Upper lobe of left lung (tissue), 4 donors: ENCODE measurements at regions not wholly inside any gene's neighbourhood (a gene's known extent, or its start where the extent isn't known, plus 50 kb on each side); places are given as distances from the start of the nearest gene placed in this dataset.

Experiments used
- POLR2A ChIP-seq, 4 donors: fragments of 450-650 bp; IDR thresholded peaks; one replicate each; pipeline ENCODE4 v1.5.1; 2016 to 2017; ENCODE audit warnings: antibody characterized with exemption in 4 of 4, mild to moderate bottlenecking in 2 of 4
- POLR2AphosphoS5 ChIP-seq, 2 donors: sonication (generic); formaldehyde crosslinking; IDR thresholded peaks; one replicate each; pipeline ENCODE4 v1.5.1; 2017; ENCODE audit warnings: antibody characterized with exemption in 2 of 2
- TF ChIP-seq, protein P1 (sequence below), 6 experiments: fragments of 450-650 bp in 4 of 6; fragments of 200-600 bp in 2 of 6; sonication (generic) in 2 of 6; IDR thresholded peaks; one replicate each; pipeline ENCODE4 v1.5.1; 2016 to 2019; ENCODE audit warnings: antibody characterized with exemption in 6 of 6

DNA sequence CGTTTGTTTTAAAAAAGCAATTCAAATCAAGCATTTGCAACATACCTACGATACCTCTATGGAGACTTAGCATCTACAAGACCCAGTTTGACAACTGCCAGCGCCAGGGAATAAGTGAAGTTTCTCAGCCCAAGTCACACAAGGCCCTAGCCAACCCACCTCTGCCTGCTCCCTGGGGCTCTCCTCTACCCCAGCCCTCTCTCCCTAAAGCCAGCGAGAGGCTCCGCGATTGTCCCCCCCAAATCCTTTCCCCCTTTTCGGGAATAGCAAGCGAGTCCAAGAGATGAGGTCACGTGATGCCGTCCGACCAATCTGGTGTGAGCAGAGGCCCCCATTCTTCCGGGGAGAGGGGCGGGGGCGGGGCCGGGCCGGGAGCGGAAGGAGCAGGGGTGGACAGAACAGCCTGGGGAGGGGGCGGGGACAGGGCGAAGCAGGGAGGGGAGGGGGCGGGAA, 102.2 kb upstream of the RAB6C start:
- TF ChIP-seq, protein P1, sequence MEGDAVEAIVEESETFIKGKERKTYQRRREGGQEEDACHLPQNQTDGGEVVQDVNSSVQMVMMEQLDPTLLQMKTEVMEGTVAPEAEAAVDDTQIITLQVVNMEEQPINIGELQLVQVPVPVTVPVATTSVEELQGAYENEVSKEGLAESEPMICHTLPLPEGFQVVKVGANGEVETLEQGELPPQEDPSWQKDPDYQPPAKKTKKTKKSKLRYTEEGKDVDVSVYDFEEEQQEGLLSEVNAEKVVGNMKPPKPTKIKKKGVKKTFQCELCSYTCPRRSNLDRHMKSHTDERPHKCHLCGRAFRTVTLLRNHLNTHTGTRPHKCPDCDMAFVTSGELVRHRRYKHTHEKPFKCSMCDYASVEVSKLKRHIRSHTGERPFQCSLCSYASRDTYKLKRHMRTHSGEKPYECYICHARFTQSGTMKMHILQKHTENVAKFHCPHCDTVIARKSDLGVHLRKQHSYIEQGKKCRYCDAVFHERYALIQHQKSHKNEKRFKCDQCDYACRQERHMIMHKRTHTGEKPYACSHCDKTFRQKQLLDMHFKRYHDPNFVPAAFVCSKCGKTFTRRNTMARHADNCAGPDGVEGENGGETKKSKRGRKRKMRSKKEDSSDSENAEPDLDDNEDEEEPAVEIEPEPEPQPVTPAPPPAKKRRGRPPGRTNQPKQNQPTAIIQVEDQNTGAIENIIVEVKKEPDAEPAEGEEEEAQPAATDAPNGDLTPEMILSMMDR (IDR thresholded peaks at IDR 0.05): no peak
- TF ChIP-seq POLR2AphosphoS5 (IDR thresholded peaks at IDR 0.05) (no peak), POLR2A (IDR thresholded peaks at IDR 0.05) (no peak)
